CD4-positive, CD25-positive, alpha-beta regulatory T cell (primary cell): ENCODE measurements at regions not wholly inside any gene's neighbourhood (a gene's known extent, or its start where the extent isn't known, plus 50 kb on each side); places are given as distances from the start of the nearest gene placed in this dataset.

ENCODE experiments used
- ATAC-seq, 2 donors: fragments of 150-1000 bp; cut with Tn5 transposase; one replicate each; pipeline ENCODE4 v1.10.0; 2021; ENCODE audit warnings: low read depth in 2 of 2, moderate number of reproducible peaks in 2 of 2, moderate library complexity in 1 of 2
- DNase-seq, 3 donors: peaks; one replicate each; pipeline versions ENCODE4 v3.0.0 to v3.0.0-alpha.2; 2012 to 2022; ENCODE audit warnings: mixed read lengths in 1 of 3
- H3K27ac ChIP-seq: one replicate; pipeline ENCODE4 v1.7.0; 2013; ENCODE audit warnings: mild to moderate bottlenecking, low read length; ENCODE audit not compliant: insufficient read depth, poor library complexity, severe bottlenecking
- H3K27me3 ChIP-seq: one replicate; pipeline ENCODE4 v1.7.0; 2013; ENCODE audit warnings: low read length; ENCODE audit not compliant: control insufficient read depth, insufficient read depth
- H3K36me3 ChIP-seq: one replicate; pipeline ENCODE4 v1.7.0; 2013; ENCODE audit warnings: mild to moderate bottlenecking, low read length, moderate library complexity; ENCODE audit not compliant: control insufficient read depth, insufficient read depth
- H3K4me1 ChIP-seq: 2 replicates; pipeline ENCODE4 v1.7.0; 2013; ENCODE audit warnings: mild to moderate bottlenecking, low read length; ENCODE audit not compliant: insufficient read depth, control insufficient read depth, poor library complexity, severe bottlenecking
- H3K4me3 ChIP-seq: one replicate; pipeline ENCODE4 v1.7.0; 2013; ENCODE audit warnings: low read depth, mild to moderate bottlenecking, low read length, moderate library complexity
- H3K9me3 ChIP-seq, 2 experiments: 1 replicate in 1 of 2; 2 replicates in 1 of 2; pipeline ENCODE4 v1.7.0; 2013; ENCODE audit warnings: low read length in 2 of 2, mild to moderate bottlenecking in 1 of 2, moderate library complexity in 1 of 2; ENCODE audit not compliant: control insufficient read depth in 2 of 2
- H3K27ac Mint-ChIP-seq, 3 donors: one replicate each; pipeline ENCODE4 v1.8.0; 2020 to 2022; ENCODE audit warnings: mild to moderate bottlenecking in 3 of 3, mixed read lengths in 3 of 3, moderate library complexity in 2 of 3
- H3K27me3 Mint-ChIP-seq: one replicate; pipeline ENCODE4 v1.8.0; 2022; ENCODE audit warnings: mild to moderate bottlenecking, mixed read lengths
- H3K36me3 Mint-ChIP-seq: one replicate; pipeline ENCODE4 v1.8.0; 2020; ENCODE audit warnings: mixed read lengths
- H3K4me1 Mint-ChIP-seq, 4 donors: one replicate each; pipeline ENCODE4 v1.8.0; 2020 to 2022; ENCODE audit warnings: mixed read lengths in 4 of 4, mild to moderate bottlenecking in 1 of 4
- H3K4me3 Mint-ChIP-seq, 4 donors: one replicate each; pipeline ENCODE4 v1.8.0; 2020 to 2022; ENCODE audit warnings: mild to moderate bottlenecking in 4 of 4, mixed read lengths in 4 of 4, moderate library complexity in 3 of 4
- H3K9me3 Mint-ChIP-seq, 7 donors: one replicate each; pipeline ENCODE4 v1.8.0; 2020 to 2022; ENCODE audit warnings: mixed read lengths in 7 of 7, mild to moderate bottlenecking in 3 of 7, moderate library complexity in 2 of 7

DNA sequence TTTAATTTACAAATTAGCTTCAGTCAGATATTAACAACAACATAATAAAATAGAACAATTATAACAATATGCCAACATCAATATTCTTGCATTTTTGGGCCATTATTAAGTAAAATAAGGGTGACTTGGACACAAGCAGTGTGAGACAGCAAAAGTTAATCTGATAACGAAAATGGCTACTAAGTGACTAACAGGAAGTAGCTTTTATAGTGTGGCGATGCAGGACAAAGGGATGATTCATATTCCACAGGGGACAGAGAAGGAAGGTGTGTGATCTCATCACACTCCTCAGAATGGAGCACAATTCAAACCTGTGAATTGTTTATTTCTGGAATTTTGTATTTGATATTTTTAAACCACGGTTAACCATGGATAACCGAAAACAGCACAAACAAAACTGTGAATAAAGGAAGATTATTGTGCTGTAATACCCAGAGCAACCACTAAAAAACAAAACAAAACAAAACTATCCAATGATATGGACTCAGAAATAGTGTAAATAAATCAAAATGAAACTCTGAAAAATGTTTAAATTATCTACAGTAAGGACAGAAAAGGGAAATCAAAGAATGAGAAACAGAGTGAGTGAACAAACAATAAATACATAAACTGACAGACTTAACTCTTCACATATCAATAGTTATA lies 66.9 kb upstream of the TFEC start:
- Mint-ChIP-seq H3K27ac (no peak overlapping the region), H3K27me3 (peaks cover 7% of the 10 kb centered on the region), H3K36me3 (no peaks in the 10 kb centered on the region), H3K4me3 (no peak overlapping the region), H3K4me1 (no peaks in the 10 kb centered on the region), H3K9me3 (peaks cover 0 to 4% (median 0%) of the 10 kb centered on the region in 7 donors)
- no peaks in the 10 kb centered on the region for H3K4me1 ChIP-seq
- H3K9me3 ChIP-seq, result no peaks in the 10 kb centered on the region
- H3K4me3 ChIP-seq, result no peak overlapping the region
- H3K27me3 ChIP-seq, result no peaks in the 10 kb centered on the region
- no peak for ATAC-seq
- no peak overlapping the region for H3K27ac ChIP-seq
- no peaks in the 10 kb centered on the region for H3K36me3 ChIP-seq
- no peak for DNase-seq

DNA sequence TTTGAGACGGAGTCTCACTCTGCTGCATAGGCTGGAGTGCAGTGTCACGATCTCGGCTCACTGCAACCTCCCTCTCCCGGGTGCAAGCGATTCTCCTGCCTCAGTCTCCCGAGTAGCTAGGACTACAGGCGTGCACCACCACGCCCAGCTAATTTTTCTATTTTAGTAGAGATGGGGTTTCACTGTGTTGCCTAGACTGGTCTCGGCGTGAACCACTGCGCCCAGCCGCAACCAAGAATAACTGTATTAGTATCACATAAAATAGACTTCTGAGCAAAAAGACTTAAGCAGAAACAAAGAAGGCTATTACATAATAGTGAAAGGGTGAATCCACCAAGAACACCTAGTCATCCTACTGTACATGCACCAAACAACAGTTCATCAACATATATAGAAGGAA lies 67.6 kb upstream of the TFEC start:
- H3K4me1 Mint-ChIP-seq, result no peaks in the 10 kb centered on the region
- no peak for DNase-seq
- H3K27me3 Mint-ChIP-seq, result peaks cover 7% of the 10 kb centered on the region

DNA sequence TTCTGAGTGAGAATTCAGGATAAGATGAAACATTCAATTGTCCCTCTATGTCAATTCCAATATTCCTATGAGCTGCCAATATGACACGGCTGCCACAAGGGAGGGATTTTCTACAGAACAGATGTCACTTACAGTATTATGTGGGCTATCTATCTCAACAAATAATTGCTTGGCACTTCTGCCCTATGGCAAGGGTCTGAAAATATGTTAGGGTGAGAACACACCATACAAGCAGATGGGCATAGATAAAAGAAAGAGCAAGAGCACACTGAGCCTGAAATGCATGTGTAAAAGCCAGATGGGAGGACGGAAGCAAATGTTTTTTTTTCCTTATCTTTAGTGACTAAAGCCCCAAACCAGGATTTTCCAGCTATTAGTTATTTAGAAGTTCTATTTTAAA lies 70.1 kb upstream of the TFEC start:
- H3K9me3 Mint-ChIP-seq, result peaks cover 0 to 4% (median 0%) of the 10 kb centered on the region in 7 donors
- H3K4me1 Mint-ChIP-seq, result no peaks in the 10 kb centered on the region
- DNase-seq, result no peak

More for the DNA sequence above, 67.6 kb upstream of the TFEC start:
- Histone ChIP-seq H3K9me3 (no peaks in the 10 kb centered on the region), H3K4me1 (no peaks in the 10 kb centered on the region), H3K36me3 (no peaks in the 10 kb centered on the region), H3K27ac (no peak overlapping the region), H3K27me3 (no peaks in the 10 kb centered on the region), H3K4me3 (no peak overlapping the region)
- ATAC-seq, result no peak
- no peak overlapping the region for H3K27ac Mint-ChIP-seq
- H3K4me3 Mint-ChIP-seq, result no peak overlapping the region
- H3K9me3 Mint-ChIP-seq, result peaks cover 0 to 4% (median 0%) of the 10 kb centered on the region in 7 donors
- H3K36me3 Mint-ChIP-seq, result no peaks in the 10 kb centered on the region

DNA sequence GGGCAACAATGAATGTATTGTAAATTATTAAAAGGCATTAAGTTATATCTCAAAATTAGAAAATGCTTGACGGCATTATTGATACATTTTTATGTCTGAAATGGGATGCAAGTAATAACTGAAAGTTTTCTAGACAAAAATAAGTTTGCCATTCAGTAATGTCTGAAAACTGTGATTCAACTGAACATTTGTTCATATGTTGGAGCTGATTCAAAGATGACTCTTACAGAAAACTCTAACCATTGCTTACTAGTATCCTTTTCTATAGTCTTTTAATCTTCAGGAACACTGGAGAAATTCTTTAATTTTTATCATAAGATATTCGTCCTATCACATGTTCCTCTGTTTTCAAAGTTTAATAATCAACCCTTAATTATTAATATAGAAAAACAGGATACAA lies 71.1 kb upstream of the TFEC start:
- Mint-ChIP-seq H3K27me3 (peaks cover 6% of the 10 kb centered on the region), H3K36me3 (no peaks in the 10 kb centered on the region), H3K27ac (no peak overlapping the region), H3K4me1 (no peaks in the 10 kb centered on the region), H3K4me3 (no peak overlapping the region), H3K9me3 (no peaks in the 10 kb centered on the region)
- ATAC-seq (no peak), DNase-seq (no peak)
- no peaks in the 10 kb centered on the region for H3K36me3 ChIP-seq
- no peaks in the 10 kb centered on the region for H3K4me1 ChIP-seq
- no peak overlapping the region for H3K27ac ChIP-seq
- H3K9me3 ChIP-seq, result no peaks in the 10 kb centered on the region
- no peak overlapping the region for H3K4me3 ChIP-seq
- no peaks in the 10 kb centered on the region for H3K27me3 ChIP-seq

More for the DNA sequence above, 70.1 kb upstream of the TFEC start:
- Histone ChIP-seq H3K9me3 (no peaks in the 10 kb centered on the region), H3K36me3 (no peaks in the 10 kb centered on the region), H3K4me3 (no peak overlapping the region), H3K4me1 (no peaks in the 10 kb centered on the region), H3K27ac (no peak overlapping the region), H3K27me3 (no peaks in the 10 kb centered on the region)
- Mint-ChIP-seq H3K4me3 (no peak overlapping the region), H3K27ac (no peak overlapping the region), H3K36me3 (no peaks in the 10 kb centered on the region), H3K27me3 (peaks cover 6% of the 10 kb centered on the region)
- no peak for ATAC-seq

DNA sequence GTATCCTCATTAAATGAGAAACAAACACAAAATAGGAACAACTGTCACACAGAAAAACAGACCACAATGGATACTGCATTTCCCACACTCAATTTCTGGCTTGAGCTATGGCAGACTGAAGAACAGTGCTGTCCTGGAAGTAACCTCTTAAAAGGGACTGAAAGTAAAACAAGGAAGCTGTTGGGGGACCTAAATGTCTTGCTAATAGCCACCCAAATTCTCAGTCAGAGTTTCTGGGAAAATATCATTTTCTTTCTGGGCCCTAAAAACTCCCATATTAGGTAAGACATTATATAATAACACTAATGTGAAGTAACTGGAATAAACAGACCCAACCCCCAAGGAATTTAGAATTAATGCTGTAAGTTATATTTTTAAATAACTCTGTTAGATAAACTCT lies 80.9 kb upstream of the TFEC start:
- Mint-ChIP-seq H3K9me3 (peaks cover 0 to 1% (median 0%) of the 10 kb centered on the region in 7 donors), H3K4me3 (no peak overlapping the region), H3K27ac (no peak overlapping the region), H3K27me3 (no peaks in the 10 kb centered on the region), H3K36me3 (no peaks in the 10 kb centered on the region), H3K4me1 (no peaks in the 10 kb centered on the region)
- ATAC-seq (no peak), DNase-seq (no peak)
- H3K9me3 ChIP-seq, result no peaks in the 10 kb centered on the region
- H3K27ac ChIP-seq, result no peak overlapping the region
- no peaks in the 10 kb centered on the region for H3K27me3 ChIP-seq
- no peak overlapping the region for H3K4me3 ChIP-seq
- no peaks in the 10 kb centered on the region for H3K36me3 ChIP-seq
- H3K4me1 ChIP-seq, result no peaks in the 10 kb centered on the region

DNA sequence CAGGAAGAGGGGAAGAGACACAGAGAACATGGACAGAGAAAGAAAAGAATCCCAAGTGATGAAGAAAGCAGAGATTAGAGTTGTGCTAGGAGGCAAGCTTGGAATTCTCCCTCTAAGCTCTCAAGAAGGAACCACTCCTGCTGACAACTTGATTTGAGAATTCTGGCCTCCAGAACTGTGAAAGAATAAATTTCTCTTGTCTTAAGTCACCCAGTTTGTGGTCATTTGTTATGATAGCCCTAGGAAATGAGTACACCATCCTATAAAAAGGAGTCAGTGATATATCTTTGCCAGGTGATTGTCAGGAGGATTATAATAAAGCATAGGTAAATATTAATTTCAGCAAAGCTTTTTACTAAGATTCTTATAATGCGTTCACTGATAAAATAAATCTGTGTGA lies 82.7 kb upstream of the TFEC start:
- Histone ChIP-seq H3K9me3 (no peaks in the 10 kb centered on the region), H3K4me1 (no peaks in the 10 kb centered on the region), H3K4me3 (no peak overlapping the region), H3K36me3 (no peaks in the 10 kb centered on the region), H3K27me3 (no peaks in the 10 kb centered on the region), H3K27ac (no peak overlapping the region)
- DNase-seq (no peak), ATAC-seq (no peak)
- H3K4me3 Mint-ChIP-seq, result no peak overlapping the region
- H3K9me3 Mint-ChIP-seq, result peaks cover 0 to 1% (median 0%) of the 10 kb centered on the region in 7 donors
- no peaks in the 10 kb centered on the region for H3K4me1 Mint-ChIP-seq
- H3K27ac Mint-ChIP-seq, result no peak overlapping the region
- H3K36me3 Mint-ChIP-seq, result no peaks in the 10 kb centered on the region
- H3K27me3 Mint-ChIP-seq, result peaks cover 5% of the 10 kb centered on the region

DNA sequence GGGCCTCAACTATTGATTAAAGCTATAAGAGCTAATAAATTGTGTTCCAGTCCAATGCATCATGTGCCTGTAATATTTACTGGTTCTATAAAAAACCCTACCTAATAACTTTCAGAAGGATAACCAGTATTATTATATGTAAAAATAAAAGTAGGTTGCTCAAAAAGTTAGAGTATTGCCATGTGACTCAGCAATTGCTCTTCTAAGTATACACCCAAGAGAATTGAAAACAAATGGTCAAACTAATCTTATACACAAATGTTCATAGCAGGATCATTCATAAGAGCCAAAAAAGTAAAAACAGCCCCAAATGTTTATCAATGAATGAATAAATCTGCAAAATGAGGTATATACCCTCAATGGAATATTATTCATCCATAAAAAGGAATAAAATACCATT lies 89.5 kb upstream of the TES start:
- DNase-seq (no peak), ATAC-seq (no peak)
- Mint-ChIP-seq H3K27me3 (peaks cover 18% of the 10 kb centered on the region), H3K27ac (no peak overlapping the region), H3K4me3 (no peak overlapping the region), H3K9me3 (peaks cover 0 to 2% (median 0%) of the 10 kb centered on the region in 7 donors), H3K4me1 (no peaks in the 10 kb centered on the region), H3K36me3 (no peaks in the 10 kb centered on the region)
- H3K27ac ChIP-seq, result no peak overlapping the region
- H3K4me3 ChIP-seq, result no peak overlapping the region
- H3K4me1 ChIP-seq, result no peaks in the 10 kb centered on the region
- peaks cover 3% of the 10 kb centered on the region for H3K27me3 ChIP-seq
- no peaks in the 10 kb centered on the region for H3K36me3 ChIP-seq
- H3K9me3 ChIP-seq, result no peaks in the 10 kb centered on the region

DNA sequence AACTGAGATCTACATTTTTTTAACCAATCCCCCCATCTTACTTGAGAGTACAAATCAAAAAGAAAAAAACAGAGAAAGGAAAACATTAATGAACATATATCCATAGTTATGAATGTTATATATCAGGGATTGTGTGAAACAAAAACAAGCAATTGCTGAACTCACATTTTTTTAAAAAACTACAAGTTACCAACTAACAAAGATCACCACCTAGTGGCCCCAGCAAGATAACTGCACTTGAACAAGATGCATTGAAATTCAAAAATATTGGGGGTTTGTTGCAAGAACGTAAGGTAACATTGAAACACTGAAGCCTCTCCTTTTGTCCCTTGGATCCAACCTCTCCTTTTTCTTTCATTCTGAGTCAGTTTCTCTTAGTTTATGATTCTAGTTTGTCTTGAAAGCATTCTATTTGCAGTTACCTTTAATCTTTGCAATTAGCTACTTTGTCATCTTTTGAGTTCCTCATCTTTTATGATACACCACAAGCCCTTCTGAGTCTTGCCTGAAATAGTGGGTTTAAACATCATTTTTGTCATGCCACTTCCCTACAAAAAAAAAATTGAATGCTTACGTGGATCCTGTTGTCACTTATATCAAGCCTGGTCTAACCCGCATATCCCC lies 87.3 kb upstream of the TES start:
- no peaks in the 10 kb centered on the region for H3K36me3 Mint-ChIP-seq
- H3K9me3 Mint-ChIP-seq, result peaks cover 0 to 9% (median 4%) of the 10 kb centered on the region in 7 donors
- Histone ChIP-seq H3K27me3 (peaks cover 3% of the 10 kb centered on the region), H3K36me3 (no peaks in the 10 kb centered on the region), H3K9me3 (peaks cover 0 to 4% of the 10 kb centered on the region in 2 experiments), H3K4me3 (no peak overlapping the region), H3K27ac (no peak overlapping the region), H3K4me1 (no peaks in the 10 kb centered on the region)
- H3K4me3 Mint-ChIP-seq, result no peak overlapping the region
- peak in 1 of 3 donors; percentile 28 for DNase-seq
- H3K4me1 Mint-ChIP-seq, result no peaks in the 10 kb centered on the region
- no peak overlapping the region for H3K27ac Mint-ChIP-seq
- ATAC-seq, result no peak
- peaks cover 14% of the 10 kb centered on the region for H3K27me3 Mint-ChIP-seq
